GM06990 (cell line): ENCODE measurements at regions not wholly inside any gene's neighbourhood (a gene's known extent, or its start where the extent isn't known, plus 50 kb on each side); places are given as distances from the start of the nearest gene placed in this dataset.

Experiments used
- DNase-seq: peaks from one replicate; pipeline ENCODE4 v3.0.0-alpha.2; 2011; ENCODE audit not compliant: insufficient read length; ENCODE audit errors: extremely low read depth
- H3K27me3 ChIP-seq: replicated peaks from 2 replicates; pipeline ENCODE4 v1.6.0; 2011; ENCODE audit warnings: low read length; ENCODE audit not compliant: control insufficient read depth, insufficient read depth
- H3K36me3 ChIP-seq: 2 replicates; pipeline ENCODE4 v1.5.1; 2011; ENCODE audit warnings: low read length; ENCODE audit not compliant: control insufficient read depth, insufficient read depth
- H3K4me3 ChIP-seq: replicated peaks from 2 replicates; pipeline ENCODE4 v1.5.1; 2011; ENCODE audit warnings: low read depth, mild to moderate bottlenecking, control low read depth, low read length
- CTCF ChIP-seq: IDR thresholded peaks from 2 replicates; pipeline ENCODE4 v1.5.1; 2011; ENCODE audit warnings: low read length, control low read depth, mild to moderate bottlenecking, inconsistent platforms; ENCODE audit not compliant: insufficient read depth, poor library complexity, severe bottlenecking

- DNase-seq = no peak
- H3K27me3 ChIP-seq = no peaks in the 10 kb centered on the region
- H3K36me3 ChIP-seq = no peaks in the 10 kb centered on the region
- no peak overlapping the region for H3K4me3 ChIP-seq
- no peak for TF ChIP-seq CTCF
Measured at GRCh38 chr10:84901885-84902284, 573.5 kb downstream of the CCSER2 start.

- no peaks in the 10 kb centered on the region for H3K27me3 ChIP-seq
- no peak for DNase-seq
- no peak overlapping the region for H3K4me3 ChIP-seq
- no peak for TF ChIP-seq CTCF
- H3K36me3 ChIP-seq = no peaks in the 10 kb centered on the region
Measured at GRCh38 chr10:84902553-84902952, 574.2 kb downstream of the CCSER2 start.

DNA sequence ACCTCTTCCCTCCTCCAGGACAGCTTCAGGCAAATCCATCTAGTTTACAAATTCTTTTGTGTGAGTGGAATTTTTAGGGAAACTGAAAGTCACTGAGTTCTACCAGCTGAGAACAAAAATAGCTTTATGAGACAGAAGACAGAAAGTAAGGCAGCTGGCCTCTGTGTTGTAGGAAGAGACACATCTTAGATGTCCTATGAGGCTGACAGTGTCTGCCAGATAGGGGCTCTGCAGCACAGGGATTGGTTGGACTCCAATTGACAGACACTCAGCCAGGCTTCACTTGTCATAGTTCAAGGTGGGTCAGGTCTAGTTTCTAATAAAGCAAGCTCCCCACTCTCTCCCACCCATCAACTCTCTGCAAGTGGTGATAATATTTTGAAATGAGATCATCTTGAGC lies 574.9 kb downstream of the CCSER2 start:
- no peak for DNase-seq
- H3K27me3 ChIP-seq = no peaks in the 10 kb centered on the region
- no peaks in the 10 kb centered on the region for H3K36me3 ChIP-seq
- H3K4me3 ChIP-seq = no peak overlapping the region
- TF ChIP-seq CTCF = no peak

DNA sequence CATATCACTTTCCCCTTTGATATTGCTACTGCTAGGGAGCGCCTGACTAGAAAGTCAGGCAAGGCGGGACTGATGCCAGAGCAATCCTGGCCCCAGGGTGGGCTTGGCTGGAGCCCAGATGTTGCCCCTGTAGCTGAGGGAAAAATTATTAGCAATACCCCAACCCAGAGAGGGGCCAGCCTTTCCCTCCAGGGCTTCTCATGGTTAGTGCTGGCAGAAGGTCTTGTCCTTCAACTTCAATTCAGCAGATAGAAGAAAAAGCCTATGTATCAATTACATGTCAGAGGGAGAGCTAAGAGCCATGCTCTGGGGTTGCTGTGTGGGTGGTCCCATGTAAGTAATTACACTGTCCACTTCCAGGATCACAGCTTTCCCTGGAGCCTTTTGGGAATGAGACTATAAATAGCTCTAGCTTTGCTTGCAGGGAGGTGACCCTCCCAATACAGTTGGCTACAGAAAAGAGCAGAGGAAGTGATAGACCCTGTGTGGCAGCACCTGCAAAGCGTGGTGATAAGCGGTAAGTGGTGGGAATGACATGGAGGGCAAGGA lies 579.1 kb downstream of the CCSER2 start:
- no peak for TF ChIP-seq CTCF
- Histone ChIP-seq H3K36me3 (no peaks in the 10 kb centered on the region), H3K27me3 (no peaks in the 10 kb centered on the region), H3K4me3 (no peak overlapping the region)
- no peak for DNase-seq

- Histone ChIP-seq H3K36me3 (no peaks in the 10 kb centered on the region), H3K27me3 (no peaks in the 10 kb centered on the region), H3K4me3 (no peak overlapping the region)
- no peak for DNase-seq
- TF ChIP-seq CTCF = no peak
Measured at GRCh38 chr10:84908491-84908890, 580.1 kb downstream of the CCSER2 start.

DNA sequence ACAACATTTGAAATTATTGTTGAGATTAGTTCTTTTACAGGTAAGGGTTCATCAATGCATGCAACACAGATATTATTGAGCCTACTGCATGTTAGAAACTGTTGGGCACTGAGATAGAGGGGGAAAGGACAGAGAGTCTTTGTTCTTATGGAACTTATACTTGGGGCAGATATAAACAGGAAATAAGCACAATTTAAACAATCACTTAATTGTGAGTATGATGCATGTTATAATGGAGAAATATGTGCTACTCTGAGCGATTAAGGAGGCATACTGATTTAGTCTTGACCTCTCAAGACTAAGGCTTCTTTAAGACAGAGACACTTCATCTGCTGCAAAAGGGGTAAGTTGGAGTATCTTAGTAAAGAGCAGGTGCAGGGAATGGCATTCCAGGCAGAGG lies 593.3 kb downstream of the CCSER2 start:
- Histone ChIP-seq H3K4me3 (no peak overlapping the region), H3K36me3 (no peaks in the 10 kb centered on the region), H3K27me3 (no peaks in the 10 kb centered on the region)
- DNase-seq = no peak
- no peak for TF ChIP-seq CTCF
